Astrocyte (in vitro differentiated cells and primary cell): ENCODE measurements at regions not wholly inside any gene's neighbourhood (a gene's known extent, or its start where the extent isn't known, plus 50 kb on each side); places are given as distances from the start of the nearest gene placed in this dataset.

Experiments
- DNase-seq: peaks from one replicate; pipeline ENCODE4 v3.0.0-alpha.2; 2010; ENCODE audit warnings: low read depth
- FAIRE-seq: peaks from 2 replicates; lab custom pipeline; 2011; peaks lifted over from hg19 to GRCh38; lab: Jason Lieb, UNC
- H2AFZ ChIP-seq: 2 replicates; pipeline ENCODE4 v1.6.0; 2012; ENCODE audit warnings: low read depth, low read length, inconsistent platforms
- H3K27ac ChIP-seq: 2 replicates; pipeline ENCODE4 v1.5.1; 2011; ENCODE audit warnings: low read depth, low read length, inconsistent platforms
- H3K27me3 ChIP-seq: 2 replicates; pipeline ENCODE4 v1.6.0; 2011; ENCODE audit warnings: low read length, inconsistent platforms; ENCODE audit not compliant: insufficient read depth
- H3K36me3 ChIP-seq: 2 replicates; pipeline ENCODE4 v1.5.1; 2011; ENCODE audit warnings: low read length, inconsistent platforms; ENCODE audit not compliant: insufficient read depth
- H3K4me1 ChIP-seq: 2 replicates; pipeline ENCODE4 v1.5.1; 2011; ENCODE audit warnings: low read length, inconsistent platforms; ENCODE audit not compliant: insufficient read depth
- H3K4me2 ChIP-seq: 2 replicates; pipeline ENCODE4 v1.6.0; 2012; ENCODE audit warnings: low read length, inconsistent platforms
- H3K4me3 ChIP-seq: 2 replicates; pipeline ENCODE4 v1.5.1; 2011; ENCODE audit warnings: low read depth, mild to moderate bottlenecking, low read length, inconsistent platforms; ENCODE audit not compliant: insufficient read depth
- H3K79me2 ChIP-seq: 2 replicates; pipeline ENCODE4 v1.6.0; 2012; ENCODE audit warnings: mild to moderate bottlenecking, low read length, inconsistent platforms; ENCODE audit not compliant: insufficient read depth
- H3K9ac ChIP-seq: 2 replicates; pipeline ENCODE4 v1.6.0; 2012; ENCODE audit warnings: mild to moderate bottlenecking, low read length, inconsistent platforms
- H3K9me3 ChIP-seq: 2 replicates; pipeline ENCODE4 v1.5.1; 2012; ENCODE audit warnings: low read depth, mild to moderate bottlenecking, low read length, inconsistent platforms; ENCODE audit not compliant: insufficient read depth
- H4K20me1 ChIP-seq: 2 replicates; pipeline ENCODE4 v1.6.0; 2012; ENCODE audit warnings: low read length, inconsistent platforms; ENCODE audit not compliant: insufficient read depth
- H3K27ac Mint-ChIP-seq: one replicate; pipeline ENCODE4 v1.8.0; 2021; ENCODE audit warnings: mild to moderate bottlenecking, mixed read lengths; ENCODE audit not compliant: unreplicated experiment
- H3K27me3 Mint-ChIP-seq: one replicate; pipeline ENCODE4 v1.8.0; 2021; ENCODE audit warnings: low read depth, mixed read lengths; ENCODE audit not compliant: unreplicated experiment
- H3K36me3 Mint-ChIP-seq: one replicate; pipeline ENCODE4 v1.8.0; 2021; ENCODE audit warnings: low read depth, mixed read lengths; ENCODE audit not compliant: unreplicated experiment
- H3K4me1 Mint-ChIP-seq: one replicate; pipeline ENCODE4 v1.8.0; 2021; ENCODE audit warnings: low read depth, mixed read lengths; ENCODE audit not compliant: unreplicated experiment
- H3K4me3 Mint-ChIP-seq: one replicate; pipeline ENCODE4 v1.8.0; 2021; ENCODE audit warnings: mild to moderate bottlenecking, moderate library complexity, mixed read lengths; ENCODE audit not compliant: unreplicated experiment
- H3K9me3 Mint-ChIP-seq: one replicate; pipeline ENCODE4 v1.8.0; 2021; ENCODE audit warnings: mild to moderate bottlenecking, mixed read lengths; ENCODE audit not compliant: unreplicated experiment
- CTCF ChIP-seq: IDR thresholded peaks from 2 replicates; pipeline ENCODE4 v1.5.1; 2011; ENCODE audit warnings: low read depth, mild to moderate bottlenecking, inconsistent platforms, low read length, moderate library complexity; ENCODE audit not compliant: insufficient read depth
- EZH2 ChIP-seq: IDR thresholded peaks from 2 replicates; pipeline ENCODE4 v1.6.1; 2012; ENCODE audit warnings: mild to moderate bottlenecking, low read length, inconsistent platforms; ENCODE audit not compliant: insufficient read depth

GRCh38 chr11:80083531-80083951 is 642.7 kb upstream of the TENM4 start:
- no peaks in the 10 kb centered on the region for H3K79me2 ChIP-seq
- no peaks in the 10 kb centered on the region for H3K36me3 Mint-ChIP-seq
- H3K27me3 Mint-ChIP-seq, result no peaks in the 10 kb centered on the region
- H3K4me2 ChIP-seq, result no peak overlapping the region
- H3K36me3 ChIP-seq, result no peaks in the 10 kb centered on the region
- no peak overlapping the region for H3K9ac ChIP-seq
- no peak overlapping the region for H3K4me3 ChIP-seq
- no peaks in the 10 kb centered on the region for H3K4me1 ChIP-seq
- no peak overlapping the region for H3K27ac Mint-ChIP-seq
- peaks cover under 1% of the 10 kb centered on the region for H3K9me3 Mint-ChIP-seq
- H3K4me1 Mint-ChIP-seq, result no peaks in the 10 kb centered on the region
- H3K4me3 Mint-ChIP-seq, result no peak overlapping the region
- H4K20me1 ChIP-seq, result no peaks in the 10 kb centered on the region
- no peak overlapping the region for H3K27ac ChIP-seq
- FAIRE-seq (no peak), DNase-seq (no peak)
- no peak for TF ChIP-seq EZH2
- no peak for TF ChIP-seq CTCF
- no peak overlapping the region for H2AFZ ChIP-seq
- H3K27me3 ChIP-seq, result no peaks in the 10 kb centered on the region
- no peaks in the 10 kb centered on the region for H3K9me3 ChIP-seq

- FAIRE-seq, result no peak
- Histone ChIP-seq H3K9me3 (no peaks in the 10 kb centered on the region), H3K79me2 (no peaks in the 10 kb centered on the region), H3K4me2 (no peak overlapping the region), H4K20me1 (no peaks in the 10 kb centered on the region), H2AFZ (no peak overlapping the region), H3K27me3 (no peaks in the 10 kb centered on the region), H3K4me1 (no peaks in the 10 kb centered on the region), H3K27ac (no peak overlapping the region), H3K4me3 (no peak overlapping the region), H3K36me3 (no peaks in the 10 kb centered on the region), H3K9ac (no peak overlapping the region)
- no peaks in the 10 kb centered on the region for H3K27me3 Mint-ChIP-seq
- no peak overlapping the region for H3K4me3 Mint-ChIP-seq
- no peak overlapping the region for H3K27ac Mint-ChIP-seq
- peaks cover 3% of the 10 kb centered on the region for H3K9me3 Mint-ChIP-seq
- TF ChIP-seq CTCF (no peak), EZH2 (no peak)
- H3K36me3 Mint-ChIP-seq, result no peaks in the 10 kb centered on the region
- DNase-seq, result no peak
- H3K4me1 Mint-ChIP-seq, result no peaks in the 10 kb centered on the region
Measured at GRCh38 chr11:80082406-80082805, 641.6 kb upstream of the TENM4 start.

GRCh38 chr11:80077113-80077512 is 636.3 kb upstream of the TENM4 start:
- H3K4me3 Mint-ChIP-seq, result no peak overlapping the region
- Histone ChIP-seq H3K79me2 (no peaks in the 10 kb centered on the region), H3K9me3 (no peaks in the 10 kb centered on the region), H3K36me3 (no peaks in the 10 kb centered on the region), H3K9ac (no peak overlapping the region), H3K27ac (no peak overlapping the region), H3K4me3 (no peak overlapping the region), H4K20me1 (no peaks in the 10 kb centered on the region), H3K27me3 (no peaks in the 10 kb centered on the region), H3K4me1 (no peaks in the 10 kb centered on the region), H2AFZ (no peak overlapping the region), H3K4me2 (no peak overlapping the region)
- TF ChIP-seq EZH2 (no peak), CTCF (no peak)
- H3K9me3 Mint-ChIP-seq, result peaks cover 3% of the 10 kb centered on the region
- no peak overlapping the region for H3K27ac Mint-ChIP-seq
- H3K4me1 Mint-ChIP-seq, result no peaks in the 10 kb centered on the region
- no peaks in the 10 kb centered on the region for H3K27me3 Mint-ChIP-seq
- FAIRE-seq, result no peak
- no peak for DNase-seq
- no peaks in the 10 kb centered on the region for H3K36me3 Mint-ChIP-seq
